NCI-H526 (cell line): ENCODE measurements at regions not wholly inside any gene's neighbourhood (a gene's known extent, or its start where the extent isn't known, plus 50 kb on each side); places are given as distances from the start of the nearest gene placed in this dataset.

ENCODE experiments used
- DNase-seq, 2 experiments: peaks; one replicate each; lab custom pipeline; 2025; lab: John Stamatoyannopoulos, UW

- DNase-seq: no peak
Observed at GRCh38 chr2:217477583-217477982, 525.2 kb downstream of the TNS1 start.

GRCh38 chr2:217475791-217476190 lies 527.0 kb downstream of the TNS1 start:
- no peak for DNase-seq

- no peak for DNase-seq
Observed at GRCh38 chr2:217475101-217475500, 527.7 kb downstream of the TNS1 start.

GRCh38 chr2:217471319-217471718 lies 531.5 kb downstream of the TNS1 start:
- DNase-seq: no peak

- no peak for DNase-seq
Observed at GRCh38 chr2:217469203-217469810, 533.5 kb downstream of the TNS1 start.

- no peak for DNase-seq
Observed at GRCh38 chr2:217468042-217468830, 534.6 kb downstream of the TNS1 start.

GRCh38 chr2:217467331-217467730 lies 535.5 kb downstream of the TNS1 start:
- DNase-seq: no peak

GRCh38 chr2:217466805-217467204 lies 536.0 kb downstream of the TNS1 start:
- no peak for DNase-seq

- DNase-seq: no peak
Observed at GRCh38 chr2:217466104-217466503, 536.7 kb downstream of the TNS1 start.

- no peak for DNase-seq
Observed at GRCh38 chr2:217465100-217465499, 537.7 kb downstream of the TNS1 start.

- no peak for DNase-seq
Observed at GRCh38 chr2:217463402-217464075, 539.3 kb downstream of the TNS1 start.

GRCh38 chr2:217462121-217462520 lies 540.7 kb downstream of the TNS1 start:
- no peak for DNase-seq

GRCh38 chr2:217461674-217462073 lies 541.1 kb downstream of the TNS1 start:
- no peak for DNase-seq

- DNase-seq: no peak
Observed at GRCh38 chr2:217459680-217460405, 543.0 kb downstream of the TNS1 start.

- DNase-seq: no peak
Observed at GRCh38 chr2:217459016-217459415, 543.8 kb downstream of the TNS1 start.

GRCh38 chr2:217456016-217456415 lies 546.8 kb downstream of the TNS1 start:
- no peak for DNase-seq

GRCh38 chr2:217452928-217453327 lies 549.9 kb downstream of the TNS1 start:
- no peak for DNase-seq

GRCh38 chr2:217451666-217452065 lies 551.1 kb downstream of the TNS1 start:
- DNase-seq: no peak

GRCh38 chr2:217449444-217449843 lies 553.4 kb downstream of the TNS1 start:
- no peak for DNase-seq

GRCh38 chr2:217448860-217449259 lies 553.9 kb downstream of the TNS1 start:
- no peak for DNase-seq

GRCh38 chr2:217445723-217446122 lies 557.1 kb downstream of the TNS1 start:
- DNase-seq: no peak

GRCh38 chr2:217444932-217445331 lies 557.9 kb downstream of the TNS1 start:
- DNase-seq: no peak
